Liver (tissue), 3 donors: ENCODE measurements at regions not wholly inside any gene's neighbourhood (a gene's known extent, or its start where the extent isn't known, plus 50 kb on each side); places are given as distances from the start of the nearest gene placed in this dataset.

Experiments
- ATF3 ChIP-seq: IDR thresholded peaks from 2 replicates; pipeline ENCODE4 v1.6.1; 2016; ENCODE audit warnings: antibody characterized with exemption
- CTCF ChIP-seq: fragments of 150-350 bp; IDR thresholded peaks from 2 replicates; pipeline ENCODE4 v1.5.1; 2017; ENCODE audit warnings: improper control_type of control experiment, low read depth, low read length; ENCODE audit not compliant: missing input control
- EGR1 ChIP-seq, 2 donors: IDR thresholded peaks; 2 replicates each; pipeline ENCODE4 v1.6.1; 2016 to 2018; ENCODE audit warnings: antibody characterized with exemption in 2 of 2, low read depth in 2 of 2
- MAX ChIP-seq: IDR thresholded peaks from 2 replicates; pipeline ENCODE4 v1.6.1; 2016; ENCODE audit warnings: antibody characterized with exemption
- RAD21 ChIP-seq, 2 donors: IDR thresholded peaks; 2 replicates each; pipeline ENCODE4 v1.6.1; 2016; ENCODE audit warnings: antibody characterized with exemption in 2 of 2, mild to moderate bottlenecking in 2 of 2
- REST ChIP-seq: IDR thresholded peaks from 2 replicates; pipeline ENCODE4 v1.6.1; 2016; ENCODE audit warnings: antibody characterized with exemption, mild to moderate bottlenecking
- YY1 ChIP-seq: IDR thresholded peaks from 2 replicates; pipeline ENCODE4 v1.6.1; 2016; ENCODE audit warnings: antibody characterized with exemption, mild to moderate bottlenecking
- ZBTB33 ChIP-seq: IDR thresholded peaks from 2 replicates; pipeline ENCODE4 v1.6.1; 2016; ENCODE audit warnings: antibody characterized with exemption
- donor health status: healthy.
- donor health status: healthy.

- TF ChIP-seq RAD21 (IDR thresholded peaks at IDR 0.05) (no peak), YY1 (no peak), CTCF (no peak), ATF3 (no peak), ZBTB33 (no peak), REST (no peak), EGR1 (IDR thresholded peaks at IDR 0.05; ENCODE audit: low read depth in 2 of 2) (no peak), MAX (no peak)
These were observed 893.4 kb upstream of the TMEM132C start for GRCh38 chr12:127373559-127373958.
